Stimulated activated memory B cell treated with anti-CD40 and anti-IgM and Interleukin-4, amounts not matched to agents 10 μg/mL and 1 μg/mL and 100 μg/mL, for 72 hours (primary cell): ENCODE measurements at regions not wholly inside any gene's neighbourhood (a gene's known extent, or its start where the extent isn't known, plus 50 kb on each side); places are given as distances from the start of the nearest gene placed in this dataset.
"Not testable (repeated sequence)": the region's sequence is repeated elsewhere in the genome, so short reads cannot be mapped to it uniquely, and the experiment has no call there.

Source experiments
- ATAC-seq: fragments of 150-1000 bp; cut with Tn5 transposase; 2 replicates; pipeline ENCODE4 v1.10.0; 2021
- H3K27ac Mint-ChIP-seq: one replicate; pipeline ENCODE4 v1.8.0; 2022; ENCODE audit warnings: mild to moderate bottlenecking, mixed read lengths
- H3K27me3 Mint-ChIP-seq: one replicate; pipeline ENCODE4 v1.8.0; 2022; ENCODE audit warnings: mixed read lengths
- H3K36me3 Mint-ChIP-seq: one replicate; pipeline ENCODE4 v1.8.0; 2022; ENCODE audit warnings: mixed read lengths
- H3K4me1 Mint-ChIP-seq: one replicate; pipeline ENCODE4 v1.8.0; 2022; ENCODE audit warnings: mixed read lengths
- H3K4me3 Mint-ChIP-seq: one replicate; pipeline ENCODE4 v1.8.0; 2022; ENCODE audit warnings: mild to moderate bottlenecking, moderate library complexity, mixed read lengths
- H3K9me3 Mint-ChIP-seq: one replicate; pipeline ENCODE4 v1.8.0; 2022; ENCODE audit warnings: mixed read lengths

GRCh38 chr12:131280426-131280825, 326.7 kb downstream of the ADGRD1 start:
- no peak for ATAC-seq
- H3K27ac Mint-ChIP-seq, result no peak overlapping the region
- H3K9me3 Mint-ChIP-seq, result peaks cover 4% of the 10 kb centered on the region
- H3K4me3 Mint-ChIP-seq, result no peak overlapping the region
- no peaks in the 10 kb centered on the region for H3K4me1 Mint-ChIP-seq
- H3K27me3 Mint-ChIP-seq, result no peaks in the 10 kb centered on the region
- H3K36me3 Mint-ChIP-seq, result no peaks in the 10 kb centered on the region

GRCh38 chr12:131281016-131281415, 327.3 kb downstream of the ADGRD1 start:
- Mint-ChIP-seq H3K4me3 (no peak overlapping the region), H3K27me3 (no peaks in the 10 kb centered on the region), H3K9me3 (peaks cover 4% of the 10 kb centered on the region), H3K4me1 (no peaks in the 10 kb centered on the region), H3K36me3 (no peaks in the 10 kb centered on the region), H3K27ac (no peak overlapping the region)
- ATAC-seq, result no peak

- peaks cover 4% of the 10 kb centered on the region for H3K9me3 Mint-ChIP-seq
- ATAC-seq, result no peak
- no peak overlapping the region for H3K4me3 Mint-ChIP-seq
- no peaks in the 10 kb centered on the region for H3K27me3 Mint-ChIP-seq
- H3K27ac Mint-ChIP-seq, result no peak overlapping the region
- no peaks in the 10 kb centered on the region for H3K36me3 Mint-ChIP-seq
- H3K4me1 Mint-ChIP-seq, result no peaks in the 10 kb centered on the region
These were observed 328.8 kb downstream of the ADGRD1 start for GRCh38 chr12:131282292-131283080.

- H3K4me3 Mint-ChIP-seq, result no peak overlapping the region
- ATAC-seq, result no peak
- no peaks in the 10 kb centered on the region for H3K36me3 Mint-ChIP-seq
- H3K27me3 Mint-ChIP-seq, result no peaks in the 10 kb centered on the region
- H3K9me3 Mint-ChIP-seq, result peaks cover 4% of the 10 kb centered on the region
- H3K27ac Mint-ChIP-seq, result no peak overlapping the region
- no peaks in the 10 kb centered on the region for H3K4me1 Mint-ChIP-seq
These were observed 329.6 kb downstream of the ADGRD1 start for GRCh38 chr12:131283191-131283861.

- not testable (repeated sequence) for ATAC-seq, H3K4me3 Mint-ChIP-seq, H3K9me3 Mint-ChIP-seq, H3K27ac Mint-ChIP-seq, H3K27me3 Mint-ChIP-seq, H3K4me1 Mint-ChIP-seq, H3K36me3 Mint-ChIP-seq
These were observed 330.4 kb downstream of the ADGRD1 start for GRCh38 chr12:131283862-131284825.

GRCh38 chr12:131284954-131285904, 331.5 kb downstream of the ADGRD1 start:
- not testable (repeated sequence) for H3K4me3 Mint-ChIP-seq, H3K27ac Mint-ChIP-seq, H3K36me3 Mint-ChIP-seq, H3K9me3 Mint-ChIP-seq, ATAC-seq, H3K27me3 Mint-ChIP-seq, H3K4me1 Mint-ChIP-seq

- ATAC-seq, H3K27ac Mint-ChIP-seq, H3K4me1 Mint-ChIP-seq, H3K27me3 Mint-ChIP-seq, H3K36me3 Mint-ChIP-seq, H3K4me3 Mint-ChIP-seq: not testable (repeated sequence)
- H3K9me3 Mint-ChIP-seq, result peaks cover 11% of the 10 kb centered on the region
These were observed 332.2 kb downstream of the ADGRD1 start for GRCh38 chr12:131285905-131286295.

- not testable (repeated sequence) for H3K4me1 Mint-ChIP-seq, H3K4me3 Mint-ChIP-seq, ATAC-seq, H3K27me3 Mint-ChIP-seq, H3K36me3 Mint-ChIP-seq, H3K27ac Mint-ChIP-seq
- H3K9me3 Mint-ChIP-seq, result peaks cover 15% of the 10 kb centered on the region
These were observed 332.6 kb downstream of the ADGRD1 start for GRCh38 chr12:131286301-131286700.

- no peaks in the 10 kb centered on the region for H3K36me3 Mint-ChIP-seq
- no peak overlapping the region for H3K27ac Mint-ChIP-seq
- no peaks in the 10 kb centered on the region for H3K4me1 Mint-ChIP-seq
- H3K27me3 Mint-ChIP-seq, result no peaks in the 10 kb centered on the region
- no peak overlapping the region for H3K4me3 Mint-ChIP-seq
- ATAC-seq, result no peak
- H3K9me3 Mint-ChIP-seq, result peaks cover 15% of the 10 kb centered on the region
These were observed 333.6 kb downstream of the ADGRD1 start for GRCh38 chr12:131287015-131287937.

- no peak for ATAC-seq
- peaks cover 15% of the 10 kb centered on the region for H3K9me3 Mint-ChIP-seq
- no peak overlapping the region for H3K4me3 Mint-ChIP-seq
- H3K4me1 Mint-ChIP-seq, result no peaks in the 10 kb centered on the region
- H3K36me3 Mint-ChIP-seq, result no peaks in the 10 kb centered on the region
- no peaks in the 10 kb centered on the region for H3K27me3 Mint-ChIP-seq
- no peak overlapping the region for H3K27ac Mint-ChIP-seq
These were observed 334.4 kb downstream of the ADGRD1 start for GRCh38 chr12:131287938-131288764.

- ATAC-seq, H3K4me1 Mint-ChIP-seq, H3K4me3 Mint-ChIP-seq, H3K36me3 Mint-ChIP-seq, H3K27me3 Mint-ChIP-seq, H3K27ac Mint-ChIP-seq: not testable (repeated sequence)
- peaks cover 10% of the 10 kb centered on the region for H3K9me3 Mint-ChIP-seq
These were observed 335.3 kb downstream of the ADGRD1 start for GRCh38 chr12:131288765-131289695.

- H3K27me3 Mint-ChIP-seq, ATAC-seq, H3K27ac Mint-ChIP-seq, H3K36me3 Mint-ChIP-seq, H3K4me1 Mint-ChIP-seq, H3K4me3 Mint-ChIP-seq: not testable (repeated sequence)
- H3K9me3 Mint-ChIP-seq, result peaks cover 10% of the 10 kb centered on the region
These were observed 336.1 kb downstream of the ADGRD1 start for GRCh38 chr12:131289807-131290206.
